Ramos (cell line): ENCODE measurements at regions not wholly inside any gene's neighbourhood (a gene's known extent, or its start where the extent isn't known, plus 50 kb on each side); places are given as distances from the start of the nearest gene placed in this dataset.
"Not testable (repeated sequence)": the region's sequence is repeated elsewhere in the genome, so short reads cannot be mapped to it uniquely, and the experiment has no call there.

Experiments
- in situ Hi-C: fragments of 300-500 bp; cut with MboI; formaldehyde crosslinking; loops from one replicate; pipeline ENCODE4 v1.14.3; 2022; ENCODE audit warnings: low sequenced_read_pairs; ENCODE audit not compliant: unreplicated experiment

DNA sequence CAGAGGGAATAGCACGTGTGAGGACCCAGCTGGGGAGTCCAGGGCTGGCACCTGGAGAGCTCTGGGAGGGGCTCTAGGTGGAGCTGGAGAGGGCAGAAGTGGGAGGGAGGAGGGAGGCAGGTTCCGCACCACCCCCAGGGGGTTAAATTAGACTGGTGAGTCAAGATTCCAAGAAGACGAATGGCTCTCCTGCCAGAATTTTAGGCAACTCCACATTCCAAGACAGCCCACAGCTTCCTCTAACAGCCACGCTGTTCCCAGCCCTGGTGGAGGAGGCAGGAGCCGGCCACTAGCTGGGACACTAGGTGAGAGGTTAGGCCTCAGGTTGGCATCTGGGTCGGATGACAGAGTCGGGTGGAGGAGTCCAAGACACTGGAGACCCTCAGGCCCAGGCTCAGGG, 60.2 kb downstream of the TFAP2C start:
- in situ Hi-C loops = no loop called here

- in situ Hi-C loops = no loop called here
Observed at GRCh38 chr20:56689852-56690485, 60.9 kb downstream of the TFAP2C start.

DNA sequence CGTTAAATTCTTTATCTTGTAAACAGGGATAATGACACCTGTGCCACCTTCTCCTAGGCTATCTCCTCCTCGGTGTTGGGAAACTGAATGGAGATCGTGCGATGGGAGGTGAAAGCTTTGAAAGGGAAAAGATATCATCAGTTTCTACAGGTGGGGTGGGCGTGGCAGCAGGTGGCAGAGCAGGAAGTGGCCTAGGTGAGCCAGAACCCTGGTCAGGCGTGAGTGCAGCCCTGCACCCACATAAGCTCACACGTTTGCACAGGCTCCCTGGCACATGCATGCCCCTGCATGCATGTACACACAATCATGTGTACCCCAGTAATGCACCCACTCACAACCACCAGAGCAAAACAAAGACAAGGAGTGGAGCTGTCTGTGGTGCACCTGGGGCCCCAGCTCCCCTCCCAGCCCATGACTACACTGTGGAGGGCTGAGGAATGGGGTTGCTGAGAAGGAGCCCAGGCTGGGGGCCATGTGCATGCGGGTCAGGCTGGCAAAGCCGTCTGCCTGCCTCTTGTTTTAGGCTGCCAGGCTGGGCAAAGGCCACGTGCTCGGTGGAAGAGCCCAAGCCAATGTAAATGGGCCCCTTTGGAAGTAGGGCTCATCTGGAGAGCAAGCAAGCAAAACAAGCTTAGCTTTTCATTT, 61.5 kb downstream of the TFAP2C start:
- in situ Hi-C loops = no loop called here

GRCh38 chr20:56691325-56691998, 62.4 kb downstream of the TFAP2C start:
- in situ Hi-C loops = no loop called here

- in situ Hi-C loops = no loop called here
Observed at GRCh38 chr20:56693217-56693616, 64.1 kb downstream of the TFAP2C start.

DNA sequence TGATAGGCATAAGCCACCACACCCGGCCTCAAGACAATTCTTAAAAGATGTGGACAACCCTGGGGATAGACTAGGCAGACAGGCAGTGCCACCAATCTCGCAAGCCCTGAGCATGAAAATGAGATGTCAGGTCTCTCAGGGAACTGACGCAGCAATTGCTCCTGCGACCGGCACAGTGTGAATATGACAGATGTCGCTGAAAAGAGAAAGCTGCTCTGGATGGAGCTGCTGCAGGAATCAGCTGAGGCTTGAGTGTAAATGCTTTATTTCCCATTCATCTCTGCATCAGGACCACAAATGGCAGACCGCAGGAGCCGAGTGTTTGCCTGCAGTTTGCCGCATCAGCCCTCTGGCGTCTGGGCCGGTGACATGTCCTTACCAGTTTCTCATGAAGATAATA, 68.4 kb downstream of the TFAP2C start:
- in situ Hi-C loops = no loop called here

DNA sequence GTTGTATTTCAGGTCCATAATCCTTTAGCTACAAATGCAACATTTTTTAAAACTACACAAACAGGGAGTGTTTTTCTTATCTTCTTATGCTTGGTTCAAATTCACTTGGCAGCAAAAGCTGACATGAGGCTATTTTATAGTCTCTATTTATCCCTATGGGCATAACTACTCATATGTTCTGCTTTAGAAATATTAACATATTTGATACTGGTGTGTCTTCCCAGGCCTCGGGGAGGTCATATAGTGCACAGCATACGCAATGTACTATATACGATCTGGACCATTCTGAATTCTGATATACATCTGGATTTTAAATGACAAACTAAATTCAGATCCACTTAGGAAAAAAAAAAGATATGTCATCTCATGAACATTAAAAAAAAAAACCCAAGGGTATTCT, 69.2 kb downstream of the TFAP2C start:
- in situ Hi-C loops = no loop called here

DNA sequence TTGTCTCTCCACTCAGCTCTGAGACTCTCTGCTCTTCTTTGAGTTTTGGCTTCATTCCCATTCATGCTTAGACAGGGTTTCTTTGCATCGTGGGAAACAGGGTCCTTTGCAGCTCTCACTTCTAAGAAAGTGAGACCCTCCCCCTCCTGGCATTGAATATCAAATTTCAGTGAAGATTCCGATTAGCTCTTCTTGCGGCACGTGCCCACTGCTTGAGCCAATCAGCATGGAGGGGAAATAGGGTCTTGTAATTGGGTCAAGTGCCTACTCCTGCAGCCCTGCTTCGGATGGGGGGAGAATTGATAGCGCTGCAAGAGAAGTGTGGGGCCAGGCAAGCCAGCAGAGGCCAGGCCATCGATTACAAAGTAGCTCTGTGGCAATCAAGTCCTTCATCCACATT, 69.6 kb downstream of the TFAP2C start:
- in situ Hi-C loops = no loop called here

- in situ Hi-C loops = no loop called here
Observed at GRCh38 chr20:56702931-56703840, 74.1 kb downstream of the TFAP2C start.

DNA sequence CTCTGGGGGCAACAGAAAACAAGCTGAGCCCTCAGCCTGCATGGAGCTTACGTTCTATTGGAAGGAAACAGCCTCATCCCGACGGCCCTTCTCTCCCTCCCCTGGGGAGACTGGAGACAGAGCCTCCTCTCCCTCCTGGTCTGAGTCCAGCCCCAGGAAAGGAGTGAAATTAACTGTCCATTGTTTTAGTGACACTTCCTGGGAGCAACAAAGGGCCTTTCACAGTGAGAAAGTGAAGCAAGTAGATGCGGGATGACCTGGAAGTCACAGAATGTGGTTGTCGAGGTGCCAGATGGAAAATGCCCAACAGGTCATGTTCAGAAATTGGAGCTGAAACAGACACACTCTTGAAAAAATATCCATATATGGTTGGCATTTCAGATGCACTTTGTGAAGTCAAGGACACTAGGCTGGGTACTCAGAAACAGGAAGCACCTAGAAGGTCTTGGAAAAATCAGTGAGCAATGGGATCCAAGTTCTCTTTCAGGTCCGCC, 77.8 kb downstream of the TFAP2C start:
- in situ Hi-C loops = no loop called here

DNA sequence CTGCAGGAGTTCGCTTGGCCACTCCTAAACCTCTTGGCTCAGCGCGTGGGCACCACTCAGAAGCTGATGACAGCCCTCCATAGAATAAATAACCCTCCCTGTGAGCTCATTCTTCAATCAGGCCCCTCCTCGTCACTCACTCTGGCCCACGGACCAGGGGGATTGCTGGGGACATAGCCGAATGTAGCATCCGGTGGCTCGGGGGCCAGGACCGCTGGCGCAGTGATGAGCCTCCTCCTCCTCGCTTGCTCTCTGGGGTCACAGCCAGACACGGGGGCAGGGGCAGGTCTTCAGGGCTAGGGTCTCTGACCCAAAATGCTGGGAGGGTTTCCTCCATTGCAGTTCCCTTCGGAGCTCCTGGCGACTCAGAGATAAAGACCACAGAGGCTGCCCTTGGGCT, 79.9 kb downstream of the TFAP2C start:
- in situ Hi-C loops = no loop called here

DNA sequence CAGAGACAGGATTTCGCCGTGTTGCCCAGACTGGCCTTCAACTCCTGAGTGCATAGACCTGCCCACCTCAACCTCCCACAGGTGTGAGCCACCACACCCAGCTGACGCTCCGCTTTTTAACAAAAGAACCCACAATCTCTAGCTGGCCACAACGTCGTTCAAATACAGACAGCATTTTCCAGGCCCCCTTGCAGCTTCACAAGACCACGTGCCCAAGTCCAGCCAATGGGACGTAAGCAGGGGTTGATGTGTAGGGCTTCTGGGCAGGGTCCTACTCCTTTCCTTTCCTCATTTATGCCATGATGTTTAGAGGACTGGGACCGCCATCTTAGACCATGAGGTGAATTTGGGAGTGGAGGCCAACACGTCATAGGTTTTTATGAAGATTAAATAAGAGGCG, 81.0 kb downstream of the TFAP2C start:
- in situ Hi-C loops = no loop called here

DNA sequence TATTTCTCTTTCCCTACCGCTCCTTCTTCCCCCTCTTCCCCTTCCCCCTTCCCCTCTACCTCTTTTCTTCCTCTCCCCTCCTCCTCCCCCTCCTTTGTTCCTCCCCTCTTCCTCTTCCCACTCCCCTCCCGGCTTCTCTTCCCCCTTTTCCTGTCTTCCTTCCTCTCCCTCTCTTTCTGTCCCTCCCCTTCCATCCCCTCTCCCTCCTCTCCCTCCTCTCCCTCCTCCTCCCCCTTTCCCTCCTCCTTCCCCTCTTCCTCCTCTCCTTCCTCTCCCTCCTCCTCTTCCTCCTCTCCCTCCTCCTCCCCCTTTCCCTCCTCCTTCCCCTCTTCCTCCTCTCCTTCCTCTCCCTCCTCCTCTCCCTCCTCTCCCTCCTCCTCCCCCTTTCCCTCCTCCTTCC, 81.5 kb downstream of the TFAP2C start:
- in situ Hi-C loops = not testable (repeated sequence)

DNA sequence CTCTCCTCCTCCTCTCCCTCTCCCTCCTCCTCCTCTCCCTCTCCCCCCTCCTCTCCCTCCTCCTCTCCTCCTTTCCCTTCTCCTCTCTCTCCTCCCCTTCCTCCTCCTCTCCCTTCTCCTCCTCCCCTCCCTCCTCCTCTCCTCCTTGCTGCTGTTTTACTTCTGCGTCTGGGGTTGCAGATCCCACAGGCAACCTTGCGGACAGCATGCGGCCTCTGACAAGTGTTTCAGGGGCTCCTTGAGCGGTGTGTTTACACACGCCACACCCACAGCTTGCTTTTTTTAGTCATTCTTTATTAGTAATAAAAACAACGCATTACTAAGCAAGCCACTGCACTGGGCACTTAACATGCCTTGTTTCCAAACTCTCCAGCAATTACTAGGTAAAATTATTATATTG, 81.9 kb downstream of the TFAP2C start:
- in situ Hi-C loops = no loop called here

- in situ Hi-C loops = no loop called here
Observed at GRCh38 chr20:56715309-56715708, 86.2 kb downstream of the TFAP2C start.

- in situ Hi-C loops = no loop called here
Observed at GRCh38 chr20:56715902-56716519, 86.9 kb downstream of the TFAP2C start.

- in situ Hi-C loops = no loop called here
Observed at GRCh38 chr20:56716806-56717205, 87.7 kb downstream of the TFAP2C start.

GRCh38 chr20:56718816-56719215, 89.7 kb downstream of the TFAP2C start:
- in situ Hi-C loops = no loop called here

DNA sequence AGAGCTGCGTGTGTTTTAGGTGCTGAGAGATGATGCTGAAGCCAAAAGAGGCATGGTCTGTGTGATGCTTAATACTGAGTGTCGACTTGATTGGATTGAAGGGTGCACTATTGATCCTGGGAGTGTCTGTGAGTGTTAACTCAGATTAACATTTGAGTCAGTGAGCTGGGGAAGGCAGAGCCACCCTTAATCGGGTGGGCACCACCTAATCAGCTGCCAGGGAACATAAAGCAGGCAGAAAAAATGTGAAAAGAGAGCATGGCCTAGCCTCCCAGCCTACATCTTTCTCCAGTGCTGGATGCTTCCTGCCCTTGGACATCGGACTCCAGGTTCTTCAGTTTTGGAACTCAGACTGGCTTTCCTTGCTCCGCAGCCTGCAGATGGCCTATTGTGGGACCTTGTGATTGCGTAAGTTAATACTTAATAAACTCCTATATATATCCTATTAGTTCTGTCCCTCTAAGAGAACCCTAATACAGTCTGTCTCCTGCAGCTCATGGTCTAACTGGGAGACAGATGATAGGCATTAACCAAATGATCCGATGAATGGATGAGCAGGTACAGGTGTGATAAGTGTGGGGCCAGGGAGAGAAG, 91.6 kb downstream of the TFAP2C start:
- in situ Hi-C loops = no loop called here

- in situ Hi-C loops = no loop called here
Observed at GRCh38 chr20:56722042-56722441, 92.9 kb downstream of the TFAP2C start.
